ENCODE measurements at regions not wholly inside any gene's neighbourhood (a gene's known extent, or its start where the extent isn't known, plus 50 kb on each side); places are given as distances from the start of the nearest gene placed in this dataset.

- ATAC-seq (ENCODE audit: low read depth in 2 of 2), result no peak
- no peaks in the 10 kb centered on the region for H3K36me3 Mint-ChIP-seq
Measured at GRCh38 chr14:37855871-37856270, 260.4 kb downstream of the TTC6 start.

GRCh38 chr14:37857774-37858266 lies 262.4 kb downstream of the TTC6 start:
- Mint-ChIP-seq H3K4me1 (no peaks in the 10 kb centered on the region), H3K27ac (no peak overlapping the region), H3K36me3 (no peaks in the 10 kb centered on the region)

More at GRCh38 chr14:37855871-37856270, 260.4 kb downstream of the TTC6 start:
- Histone ChIP-seq H3K4me1 (ENCODE audit: control insufficient read depth, insufficient read depth, low read length, poor library complexity, severe bottlenecking) (no peaks in the 10 kb centered on the region), H3K27me3 (ENCODE audit: control insufficient read depth, insufficient read depth, low read length) (no peaks in the 10 kb centered on the region), H3K27ac (ENCODE audit: insufficient read depth, low read length, poor library complexity, severe bottlenecking) (no peak overlapping the region), H3K36me3 (ENCODE audit: control insufficient read depth, insufficient read depth, low read length) (no peaks in the 10 kb centered on the region), H3K4me3 (ENCODE audit: low read depth, low read length) (no peak overlapping the region), H3K9me3 (ENCODE audit: control insufficient read depth in 2 of 2, low read length in 2 of 2) (no peaks in the 10 kb centered on the region)
- no peak for DNase-seq
- no peak overlapping the region for H3K27ac Mint-ChIP-seq
- H3K27me3 Mint-ChIP-seq, result peaks cover 9% of the 10 kb centered on the region
- H3K4me3 Mint-ChIP-seq, result no peak overlapping the region
- H3K4me1 Mint-ChIP-seq, result no peaks in the 10 kb centered on the region
- H3K9me3 Mint-ChIP-seq, result peaks cover 0 to 1% (median 0%) of the 10 kb centered on the region in 7 donors

GRCh38 chr14:37858733-37859132 lies 263.3 kb downstream of the TTC6 start:
- H3K27ac Mint-ChIP-seq, result no peak overlapping the region
- DNase-seq (no peak), ATAC-seq (ENCODE audit: low read depth in 2 of 2) (no peak)
- H3K9me3 Mint-ChIP-seq, result peaks cover 0 to 3% (median 0%) of the 10 kb centered on the region in 7 donors
- Histone ChIP-seq H3K27ac (ENCODE audit: insufficient read depth, low read length, poor library complexity, severe bottlenecking) (no peak overlapping the region), H3K9me3 (ENCODE audit: control insufficient read depth in 2 of 2, low read length in 2 of 2) (no peaks in the 10 kb centered on the region), H3K4me1 (ENCODE audit: control insufficient read depth, insufficient read depth, low read length, poor library complexity, severe bottlenecking) (no peaks in the 10 kb centered on the region), H3K4me3 (ENCODE audit: low read depth, low read length) (no peak overlapping the region), H3K36me3 (ENCODE audit: control insufficient read depth, insufficient read depth, low read length) (no peaks in the 10 kb centered on the region), H3K27me3 (ENCODE audit: control insufficient read depth, insufficient read depth, low read length) (no peaks in the 10 kb centered on the region)
- H3K4me3 Mint-ChIP-seq, result no peak overlapping the region
- no peaks in the 10 kb centered on the region for H3K36me3 Mint-ChIP-seq
- peaks cover 9% of the 10 kb centered on the region for H3K27me3 Mint-ChIP-seq
- no peaks in the 10 kb centered on the region for H3K4me1 Mint-ChIP-seq

More at GRCh38 chr14:37857774-37858266, 262.4 kb downstream of the TTC6 start:
- H3K27ac ChIP-seq (ENCODE audit: insufficient read depth, low read length, poor library complexity, severe bottlenecking), result no peak overlapping the region
- H3K4me3 Mint-ChIP-seq, result no peak overlapping the region
- no peaks in the 10 kb centered on the region for H3K4me1 ChIP-seq (ENCODE audit: control insufficient read depth, insufficient read depth, low read length, poor library complexity, severe bottlenecking)
- DNase-seq (no peak), ATAC-seq (ENCODE audit: low read depth in 2 of 2) (no peak)
- no peaks in the 10 kb centered on the region for H3K27me3 ChIP-seq (ENCODE audit: control insufficient read depth, insufficient read depth, low read length)
- H3K27me3 Mint-ChIP-seq, result peaks cover 9% of the 10 kb centered on the region
- H3K9me3 ChIP-seq (ENCODE audit: control insufficient read depth in 2 of 2, low read length in 2 of 2), result no peaks in the 10 kb centered on the region
- H3K4me3 ChIP-seq (ENCODE audit: low read depth, low read length), result no peak overlapping the region
- no peaks in the 10 kb centered on the region for H3K36me3 ChIP-seq (ENCODE audit: control insufficient read depth, insufficient read depth, low read length)
- peaks cover 0 to 3% (median 0%) of the 10 kb centered on the region in 7 donors for H3K9me3 Mint-ChIP-seq

- Mint-ChIP-seq H3K9me3 (peaks cover 0 to 3% (median 0%) of the 10 kb centered on the region in 7 donors), H3K4me1 (no peaks in the 10 kb centered on the region), H3K4me3 (no peak overlapping the region), H3K27me3 (peaks cover 9% of the 10 kb centered on the region), H3K27ac (no peak overlapping the region), H3K36me3 (no peaks in the 10 kb centered on the region)
- Histone ChIP-seq H3K27ac (ENCODE audit: insufficient read depth, low read length, poor library complexity, severe bottlenecking) (no peak overlapping the region), H3K9me3 (ENCODE audit: control insufficient read depth in 2 of 2, low read length in 2 of 2) (no peaks in the 10 kb centered on the region), H3K36me3 (ENCODE audit: control insufficient read depth, insufficient read depth, low read length) (no peaks in the 10 kb centered on the region), H3K27me3 (ENCODE audit: control insufficient read depth, insufficient read depth, low read length) (no peaks in the 10 kb centered on the region), H3K4me3 (ENCODE audit: low read depth, low read length) (no peak overlapping the region), H3K4me1 (ENCODE audit: control insufficient read depth, insufficient read depth, low read length, poor library complexity, severe bottlenecking) (no peaks in the 10 kb centered on the region)
- DNase-seq (no peak), ATAC-seq (ENCODE audit: low read depth in 2 of 2) (no peak)
Measured at GRCh38 chr14:37859177-37859576, 263.7 kb downstream of the TTC6 start.

- Mint-ChIP-seq H3K4me3 (no peak overlapping the region), H3K9me3 (peaks cover 0 to 3% (median 0%) of the 10 kb centered on the region in 7 donors), H3K27me3 (peaks cover 9% of the 10 kb centered on the region), H3K4me1 (no peaks in the 10 kb centered on the region), H3K27ac (no peak overlapping the region), H3K36me3 (no peaks in the 10 kb centered on the region)
- no peak for ATAC-seq (ENCODE audit: low read depth in 2 of 2)
- no peak overlapping the region for H3K4me3 ChIP-seq (ENCODE audit: low read depth, low read length)
- H3K4me1 ChIP-seq (ENCODE audit: control insufficient read depth, insufficient read depth, low read length, poor library complexity, severe bottlenecking), result no peaks in the 10 kb centered on the region
- no peak overlapping the region for H3K27ac ChIP-seq (ENCODE audit: insufficient read depth, low read length, poor library complexity, severe bottlenecking)
- H3K9me3 ChIP-seq (ENCODE audit: control insufficient read depth in 2 of 2, low read length in 2 of 2), result no peaks in the 10 kb centered on the region
- no peaks in the 10 kb centered on the region for H3K36me3 ChIP-seq (ENCODE audit: control insufficient read depth, insufficient read depth, low read length)
- H3K27me3 ChIP-seq (ENCODE audit: control insufficient read depth, insufficient read depth, low read length), result no peaks in the 10 kb centered on the region
- DNase-seq, result no peak
Measured at GRCh38 chr14:37862263-37862662, 266.8 kb downstream of the TTC6 start.

- Histone ChIP-seq H3K27ac (ENCODE audit: insufficient read depth, low read length, poor library complexity, severe bottlenecking) (no peak overlapping the region), H3K9me3 (ENCODE audit: control insufficient read depth in 2 of 2, low read length in 2 of 2) (no peaks in the 10 kb centered on the region), H3K27me3 (ENCODE audit: control insufficient read depth, insufficient read depth, low read length) (no peaks in the 10 kb centered on the region), H3K4me1 (ENCODE audit: control insufficient read depth, insufficient read depth, low read length, poor library complexity, severe bottlenecking) (no peaks in the 10 kb centered on the region), H3K4me3 (ENCODE audit: low read depth, low read length) (no peak overlapping the region), H3K36me3 (ENCODE audit: control insufficient read depth, insufficient read depth, low read length) (no peaks in the 10 kb centered on the region)
- Mint-ChIP-seq H3K4me3 (no peak overlapping the region), H3K36me3 (no peaks in the 10 kb centered on the region), H3K9me3 (peaks cover 0 to 3% (median 0%) of the 10 kb centered on the region in 7 donors), H3K4me1 (no peaks in the 10 kb centered on the region), H3K27ac (no peak overlapping the region), H3K27me3 (no peaks in the 10 kb centered on the region)
- ATAC-seq (ENCODE audit: low read depth in 2 of 2) (no peak), DNase-seq (no peak)
Measured at GRCh38 chr14:37864128-37864527, 268.7 kb downstream of the TTC6 start.

GRCh38 chr14:37864861-37865718 lies 269.7 kb downstream of the TTC6 start:
- Histone ChIP-seq H3K36me3 (ENCODE audit: control insufficient read depth, insufficient read depth, low read length) (no peaks in the 10 kb centered on the region), H3K9me3 (ENCODE audit: control insufficient read depth in 2 of 2, low read length in 2 of 2) (no peaks in the 10 kb centered on the region), H3K27ac (ENCODE audit: insufficient read depth, low read length, poor library complexity, severe bottlenecking) (no peak overlapping the region), H3K27me3 (ENCODE audit: control insufficient read depth, insufficient read depth, low read length) (no peaks in the 10 kb centered on the region), H3K4me1 (ENCODE audit: control insufficient read depth, insufficient read depth, low read length, poor library complexity, severe bottlenecking) (no peaks in the 10 kb centered on the region), H3K4me3 (ENCODE audit: low read depth, low read length) (no peak overlapping the region)
- H3K4me3 Mint-ChIP-seq, result no peak overlapping the region
- H3K27ac Mint-ChIP-seq, result no peak overlapping the region
- DNase-seq (no peak), ATAC-seq (ENCODE audit: low read depth in 2 of 2) (no peak)
- no peaks in the 10 kb centered on the region for H3K27me3 Mint-ChIP-seq
- H3K4me1 Mint-ChIP-seq, result no peaks in the 10 kb centered on the region
- peaks cover 0 to 3% (median 0%) of the 10 kb centered on the region in 7 donors for H3K9me3 Mint-ChIP-seq
- H3K36me3 Mint-ChIP-seq, result no peaks in the 10 kb centered on the region

All from CD4-positive, CD25-positive, alpha-beta regulatory T cell (primary cell).